Thyroid gland (tissue), 4 donors: ENCODE measurements at regions not wholly inside any gene's neighbourhood (a gene's known extent, or its start where the extent isn't known, plus 50 kb on each side); places are given as distances from the start of the nearest gene placed in this dataset.

ENCODE experiments used
- DNase-seq, 2 donors: peaks; one replicate each; pipeline ENCODE4 v3.0.0-alpha.2; 2019
- H3K27ac ChIP-seq, 3 donors: fragments of 200-600 bp; sonication (generic); 1 replicate in 2 of 3; 2 replicates in 1 of 3; pipeline ENCODE4 v1.5.1; 2016 to 2019; ENCODE audit warnings: mild to moderate bottlenecking in 1 of 3, moderate library complexity in 1 of 3
- H3K27me3 ChIP-seq: fragments of 200-600 bp; sonication (generic); one replicate; pipeline ENCODE4 v1.5.1; 2019
- H3K36me3 ChIP-seq, 2 donors: fragments of 200-600 bp; sonication (generic); one replicate each; pipeline ENCODE4 v1.5.1; 2016 to 2019
- H3K4me1 ChIP-seq, 2 donors: fragments of 200-600 bp; sonication (generic); one replicate each; pipeline ENCODE4 v1.5.1; 2017 to 2019
- H3K4me3 ChIP-seq, 3 donors: fragments of 200-600 bp; sonication (generic); replicated peaks in 1 of 3; 1 replicate in 2 of 3; 2 replicates in 1 of 3; pipeline ENCODE4 v1.5.1; 2016; ENCODE audit warnings: mild to moderate bottlenecking in 1 of 3
- H3K9me3 ChIP-seq: fragments of 200-600 bp; sonication (generic); one replicate; pipeline ENCODE4 v1.5.1; 2017
- POLR2A ChIP-seq, 2 donors: fragments of 450-650 bp; IDR thresholded peaks; one replicate each; pipeline ENCODE4 v1.6.1; 2017; ENCODE audit warnings: antibody characterized with exemption in 2 of 2, mild to moderate bottlenecking in 2 of 2, moderate library complexity in 1 of 2
- WGBS, 2 donors: methylation state at CpG; one replicate each; pipeline ENCODE4 v1.1.5; 2017; 5-methylcytosine and 5-hydroxymethylcytosine counted together
- intact Hi-C: fragments of 100-400 bp; cut with DNase I; formaldehyde crosslinking; loops from one replicate; pipeline ENCODE4 v1.15.1; 2023
- TF ChIP-seq, protein P1 (sequence below), 6 experiments: fragments of 200-600 bp in 3 of 6; fragments of 450-650 bp in 3 of 6; sonication (generic) in 3 of 6; IDR thresholded peaks; one replicate each; pipeline ENCODE4 v1.5.1; 2016 to 2019; ENCODE audit warnings: antibody characterized with exemption in 6 of 6, mild to moderate bottlenecking in 2 of 6, inconsistent platforms in 1 of 6, moderate library complexity in 1 of 6

DNA sequence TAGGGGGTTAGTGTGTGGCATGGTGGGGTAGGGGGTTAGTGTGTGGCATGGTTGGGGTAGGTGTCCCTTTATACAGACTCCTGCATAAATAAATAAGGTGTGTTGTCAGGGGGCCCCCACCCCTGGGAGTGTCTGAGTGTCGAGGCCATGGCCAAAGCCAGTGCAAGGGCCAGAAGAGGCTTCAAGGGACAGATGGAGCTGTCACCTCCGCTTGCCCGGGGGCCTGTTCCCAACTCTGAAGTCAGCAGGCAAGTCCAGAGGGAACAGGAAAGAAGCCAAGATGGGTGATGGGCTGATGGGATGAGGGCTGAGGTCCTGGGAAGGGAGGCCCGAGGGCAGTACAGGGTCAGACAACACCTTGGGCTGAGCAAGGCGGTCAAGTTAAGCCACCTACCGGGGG lies 997.8 kb downstream of the BRD1 start:
- DNase-seq: no peak

DNA sequence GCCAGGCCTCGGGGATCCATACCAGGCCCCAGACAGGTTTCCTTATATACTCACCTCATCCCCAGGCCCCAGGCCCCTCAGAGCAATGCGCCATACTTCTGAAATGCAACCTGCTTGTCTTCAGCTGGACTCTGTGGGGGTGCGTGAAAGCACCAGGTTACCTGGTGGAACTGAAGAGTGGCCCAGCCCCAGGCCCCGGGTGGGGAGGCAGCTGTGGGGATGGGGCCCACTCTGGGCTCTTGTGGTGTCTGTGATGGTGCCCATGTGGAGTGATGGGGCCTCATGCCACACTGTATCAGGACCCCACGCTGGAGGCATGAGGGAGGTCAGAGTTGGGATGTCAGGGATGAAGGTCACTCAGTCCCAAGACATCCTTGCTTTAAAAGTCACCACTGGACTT lies 999.0 kb downstream of the BRD1 start:
- Histone ChIP-seq H3K27ac (no peak overlapping the region), H3K4me1 (no peaks in the 10 kb centered on the region), H3K27me3 (no peaks in the 10 kb centered on the region), H3K9me3 (no peaks in the 10 kb centered on the region), H3K4me3 (no peak overlapping the region), H3K36me3 (no peaks in the 10 kb centered on the region)
- TF ChIP-seq POLR2A (IDR thresholded peaks at IDR 0.05): no peak
- TF ChIP-seq, protein P1, sequence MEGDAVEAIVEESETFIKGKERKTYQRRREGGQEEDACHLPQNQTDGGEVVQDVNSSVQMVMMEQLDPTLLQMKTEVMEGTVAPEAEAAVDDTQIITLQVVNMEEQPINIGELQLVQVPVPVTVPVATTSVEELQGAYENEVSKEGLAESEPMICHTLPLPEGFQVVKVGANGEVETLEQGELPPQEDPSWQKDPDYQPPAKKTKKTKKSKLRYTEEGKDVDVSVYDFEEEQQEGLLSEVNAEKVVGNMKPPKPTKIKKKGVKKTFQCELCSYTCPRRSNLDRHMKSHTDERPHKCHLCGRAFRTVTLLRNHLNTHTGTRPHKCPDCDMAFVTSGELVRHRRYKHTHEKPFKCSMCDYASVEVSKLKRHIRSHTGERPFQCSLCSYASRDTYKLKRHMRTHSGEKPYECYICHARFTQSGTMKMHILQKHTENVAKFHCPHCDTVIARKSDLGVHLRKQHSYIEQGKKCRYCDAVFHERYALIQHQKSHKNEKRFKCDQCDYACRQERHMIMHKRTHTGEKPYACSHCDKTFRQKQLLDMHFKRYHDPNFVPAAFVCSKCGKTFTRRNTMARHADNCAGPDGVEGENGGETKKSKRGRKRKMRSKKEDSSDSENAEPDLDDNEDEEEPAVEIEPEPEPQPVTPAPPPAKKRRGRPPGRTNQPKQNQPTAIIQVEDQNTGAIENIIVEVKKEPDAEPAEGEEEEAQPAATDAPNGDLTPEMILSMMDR (IDR thresholded peaks at IDR 0.05): no peak
- 90 to 93% methylated on average over 4 to 5 of the region's 5 CpGs for WGBS, 2 donors
- no peak for DNase-seq
- intact Hi-C loops: no loop called here

More for the DNA sequence above, 997.8 kb downstream of the BRD1 start:
- Histone ChIP-seq H3K4me1 (no peaks in the 10 kb centered on the region), H3K9me3 (no peaks in the 10 kb centered on the region), H3K4me3 (no peak overlapping the region), H3K36me3 (no peaks in the 10 kb centered on the region), H3K27me3 (no peaks in the 10 kb centered on the region), H3K27ac (no peak overlapping the region)
- intact Hi-C loops: no loop called here
- TF ChIP-seq, protein P1 (IDR thresholded peaks at IDR 0.05): no peak
- TF ChIP-seq POLR2A (IDR thresholded peaks at IDR 0.05): no peak
- 72 to 84% methylated on average over 5 to 6 of the region's 6 CpGs for WGBS, 2 donors

DNA sequence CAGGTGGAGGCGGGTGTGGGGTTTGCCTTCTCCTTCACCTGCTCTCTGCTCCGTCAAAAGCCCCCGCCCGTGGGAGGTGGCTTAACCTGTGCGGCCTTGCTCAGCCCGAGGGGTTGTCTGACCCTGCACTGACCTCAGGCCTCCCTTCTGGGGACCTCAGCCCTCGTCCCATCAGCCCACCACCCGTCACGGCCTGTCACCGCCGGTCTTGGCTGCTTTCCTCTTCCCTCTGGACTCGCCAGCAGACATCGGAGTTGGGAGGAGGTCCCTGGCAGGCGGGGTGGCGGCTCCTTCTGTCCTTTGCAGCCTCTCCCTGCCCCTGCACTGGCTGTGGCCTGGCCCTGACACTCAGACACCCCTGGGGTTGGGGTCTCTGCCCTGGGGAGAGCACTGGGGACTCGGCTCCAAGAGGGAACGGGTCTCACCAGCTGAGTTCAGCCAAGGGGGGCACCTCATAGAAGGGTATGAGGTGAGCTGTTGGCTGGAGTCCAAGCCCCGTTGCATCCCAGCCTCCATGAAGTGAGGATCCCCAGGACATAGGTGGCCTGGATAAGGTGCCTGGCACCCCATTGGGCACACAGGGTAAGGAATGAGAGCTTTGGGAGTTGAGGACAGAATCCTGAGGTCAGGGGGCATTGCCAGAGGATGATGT lies 999.6 kb downstream of the BRD1 start:
- H3K4me1 ChIP-seq: no peaks in the 10 kb centered on the region
- intact Hi-C loops: no loop called here
- no peaks in the 10 kb centered on the region for H3K9me3 ChIP-seq
- TF ChIP-seq POLR2A (IDR thresholded peaks at IDR 0.05): no peak
- TF ChIP-seq, protein P1 (IDR thresholded peaks at IDR 0.05): no peak
- H3K36me3 ChIP-seq: no peaks in the 10 kb centered on the region
- no peak overlapping the region for H3K4me3 ChIP-seq
- H3K27me3 ChIP-seq: no peaks in the 10 kb centered on the region
- no peak overlapping the region for H3K27ac ChIP-seq
- no peak for DNase-seq
- WGBS, 2 donors: 50 to 55% methylated on average over 9 to 12 of the region's 18 CpGs

DNA sequence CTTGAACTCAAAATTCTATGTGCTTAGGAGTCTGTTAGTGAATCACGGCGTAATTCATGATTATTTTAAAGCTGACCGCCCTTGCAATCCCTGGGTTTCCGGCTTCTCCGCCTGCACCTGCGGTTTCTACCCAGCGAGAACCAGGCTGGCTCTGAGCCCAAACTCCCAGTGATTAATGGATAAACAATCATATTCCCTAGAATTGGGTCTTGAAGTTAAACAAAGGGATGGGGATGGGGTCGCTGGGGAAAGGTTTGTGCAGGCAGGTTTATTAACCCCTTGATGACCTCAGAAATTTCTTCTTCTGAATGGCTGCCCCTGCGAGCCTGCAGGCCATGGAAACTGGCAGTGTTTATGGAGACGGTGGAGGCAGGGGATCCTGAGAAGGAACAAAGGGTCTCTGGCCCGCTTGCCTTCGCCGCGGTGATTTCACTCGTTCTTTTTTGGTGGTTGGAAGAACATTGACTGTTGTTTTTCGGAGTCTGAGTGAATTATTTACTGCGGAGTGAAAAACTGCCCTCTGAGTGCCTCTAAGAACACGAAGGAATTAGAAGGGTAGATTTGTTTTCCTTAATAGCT lies 1000.3 kb downstream of the BRD1 start:
- Histone ChIP-seq H3K9me3 (no peaks in the 10 kb centered on the region), H3K36me3 (no peaks in the 10 kb centered on the region), H3K27me3 (no peaks in the 10 kb centered on the region), H3K4me3 (no peak overlapping the region), H3K27ac (no peak overlapping the region), H3K4me1 (no peaks in the 10 kb centered on the region)
- 56 to 61% methylated on average over 17 to 18 of the region's 18 CpGs for WGBS, 2 donors
- intact Hi-C loops: no loop called here
- no peak for DNase-seq
- TF ChIP-seq POLR2A (IDR thresholded peaks at IDR 0.05): no peak
- TF ChIP-seq, protein P1 (IDR thresholded peaks at IDR 0.05): no peak

DNA sequence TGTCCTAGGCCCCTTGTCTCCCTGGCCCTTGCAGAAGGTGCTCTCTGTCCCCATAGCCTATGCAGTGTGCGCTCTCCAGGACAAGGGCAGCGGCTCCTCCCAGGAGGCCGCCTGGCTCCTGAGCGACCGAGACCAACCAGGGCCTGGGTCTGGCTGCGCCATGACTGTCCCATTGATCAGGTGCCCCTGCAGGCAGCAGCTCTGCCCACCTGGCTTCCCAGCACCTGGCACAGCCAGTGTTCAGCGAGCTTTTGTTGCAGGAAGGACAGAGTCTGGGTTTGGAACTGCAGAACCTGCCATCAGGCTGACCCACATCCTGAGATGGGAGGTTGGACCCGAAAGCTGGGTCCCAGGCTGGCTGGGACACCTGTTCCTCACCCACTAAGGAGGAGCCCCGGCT lies 1001.1 kb downstream of the BRD1 start:
- TF ChIP-seq, protein P1 (IDR thresholded peaks at IDR 0.05): no peak
- no peak for TF ChIP-seq POLR2A (IDR thresholded peaks at IDR 0.05)
- no peak overlapping the region for H3K27ac ChIP-seq
- no peaks in the 10 kb centered on the region for H3K4me1 ChIP-seq
- no peak for DNase-seq
- no peak overlapping the region for H3K4me3 ChIP-seq
- no peaks in the 10 kb centered on the region for H3K36me3 ChIP-seq
- H3K9me3 ChIP-seq: no peaks in the 10 kb centered on the region
- 91 to 92% methylated on average over 4 to 8 of the region's 9 CpGs for WGBS, 2 donors
- intact Hi-C loops: no loop called here
- H3K27me3 ChIP-seq: no peaks in the 10 kb centered on the region
